Loucy (cell line): ENCODE measurements at regions not wholly inside any gene's neighbourhood (a gene's known extent, or its start where the extent isn't known, plus 50 kb on each side); places are given as distances from the start of the nearest gene placed in this dataset.

Experiments
- CTCF ChIP-seq: fragments of 200-600 bp; sonication (generic); conservative IDR thresholded peaks from 2 replicates; pipeline ENCODE4 v1.5.1; 2014; ENCODE audit warnings: mild to moderate bottlenecking, antibody characterized with exemption, low read length
- EZH2phosphoT487 ChIP-seq: fragments of 200-600 bp; IDR thresholded peaks from 2 replicates; pipeline ENCODE4 v1.6.1; 2018; ENCODE audit warnings: antibody characterized with exemption, mild to moderate bottlenecking, moderate library complexity, borderline replicate concordance

DNA sequence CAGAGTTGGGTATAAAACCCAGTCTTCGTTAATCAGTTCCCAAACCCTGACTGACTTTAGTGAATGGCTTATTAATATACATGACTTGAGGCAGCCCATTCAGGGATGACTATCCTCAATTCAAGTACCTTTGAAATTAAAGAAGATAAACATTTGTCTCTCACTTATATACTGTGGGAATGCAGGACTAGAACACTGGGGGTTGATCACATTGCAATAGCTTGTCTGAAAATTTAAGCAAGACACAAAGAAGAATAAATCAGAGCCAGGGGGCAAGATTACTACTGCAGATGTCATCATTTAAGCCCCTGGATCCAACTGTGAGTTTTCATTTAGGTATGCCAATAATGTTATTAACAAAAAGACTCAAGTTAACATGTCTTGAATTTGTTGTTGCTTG lies 647.7 kb downstream of the ZPLD1 start:
- TF ChIP-seq CTCF (no peak), EZH2phosphoT487 (no peak)
